ENCODE measurements at regions not wholly inside any gene's neighbourhood (a gene's known extent, or its start where the extent isn't known, plus 50 kb on each side); places are given as distances from the start of the nearest gene placed in this dataset.

GRCh38 chr7:112630565-112630964, 149.8 kb downstream of the LSMEM1 start:
- peak; percentile 44 for DNase-seq
- WGBS (ENCODE audit: insufficient coverage): no CpG with 5 or more reads among the region's 1 CpG
- no peaks in the 10 kb centered on the region for H3K36me3 ChIP-seq (ENCODE audit: control insufficient read depth, insufficient read depth, low read length)
- H3K4me3 ChIP-seq (ENCODE audit: low read length): no peak overlapping the region
- H3K27ac ChIP-seq (ENCODE audit: low read length): no peak overlapping the region
- no peaks in the 10 kb centered on the region for H3K9me3 ChIP-seq (replicated peaks; ENCODE audit: control insufficient read depth, low read depth, low read length)
- no peaks in the 10 kb centered on the region for H3K27me3 ChIP-seq (ENCODE audit: control insufficient read depth, insufficient read depth, low read length)
- H3K4me1 ChIP-seq (ENCODE audit: control insufficient read depth, insufficient read depth, low read length): no peaks in the 10 kb centered on the region

GRCh38 chr7:112634107-112634506, 153.3 kb downstream of the LSMEM1 start:
- no peaks in the 10 kb centered on the region for H3K4me1 ChIP-seq (ENCODE audit: control insufficient read depth, insufficient read depth, low read length)
- no peaks in the 10 kb centered on the region for H3K9me3 ChIP-seq (replicated peaks; ENCODE audit: control insufficient read depth, low read depth, low read length)
- no peak overlapping the region for H3K27ac ChIP-seq (ENCODE audit: low read length)
- no peaks in the 10 kb centered on the region for H3K36me3 ChIP-seq (ENCODE audit: control insufficient read depth, insufficient read depth, low read length)
- no peak for DNase-seq
- H3K4me3 ChIP-seq (ENCODE audit: low read length): no peak overlapping the region
- WGBS (ENCODE audit: insufficient coverage): 79% methylated on average over 3 of the region's 3 CpGs
- H3K27me3 ChIP-seq (ENCODE audit: control insufficient read depth, insufficient read depth, low read length): no peaks in the 10 kb centered on the region

GRCh38 chr7:112635742-112636141, 154.5 kb downstream of the TMEM168 start:
- DNase-seq: no peak
- Histone ChIP-seq H3K9me3 (replicated peaks; ENCODE audit: control insufficient read depth, low read depth, low read length) (no peaks in the 10 kb centered on the region), H3K36me3 (ENCODE audit: control insufficient read depth, insufficient read depth, low read length) (no peaks in the 10 kb centered on the region), H3K4me3 (ENCODE audit: low read length) (no peak overlapping the region), H3K27ac (ENCODE audit: low read length) (no peak overlapping the region), H3K4me1 (ENCODE audit: control insufficient read depth, insufficient read depth, low read length) (no peaks in the 10 kb centered on the region), H3K27me3 (ENCODE audit: control insufficient read depth, insufficient read depth, low read length) (no peaks in the 10 kb centered on the region)

GRCh38 chr7:112638675-112639400, 151.4 kb downstream of the TMEM168 start:
- H3K27me3 ChIP-seq (ENCODE audit: control insufficient read depth, insufficient read depth, low read length): no peaks in the 10 kb centered on the region
- no peaks in the 10 kb centered on the region for H3K4me1 ChIP-seq (ENCODE audit: control insufficient read depth, insufficient read depth, low read length)
- 100% methylated on average over 1 of the region's 2 CpGs for WGBS (ENCODE audit: insufficient coverage)

GRCh38 chr7:112640685-112641084, 149.5 kb downstream of the TMEM168 start:
- Histone ChIP-seq H3K4me3 (ENCODE audit: low read length) (no peak overlapping the region), H3K4me1 (ENCODE audit: control insufficient read depth, insufficient read depth, low read length) (no peaks in the 10 kb centered on the region), H3K36me3 (ENCODE audit: control insufficient read depth, insufficient read depth, low read length) (no peaks in the 10 kb centered on the region), H3K9me3 (replicated peaks; ENCODE audit: control insufficient read depth, low read depth, low read length) (peaks cover 2% of the 10 kb centered on the region), H3K27me3 (ENCODE audit: control insufficient read depth, insufficient read depth, low read length) (no peaks in the 10 kb centered on the region), H3K27ac (ENCODE audit: low read length) (no peak overlapping the region)
- no peak for DNase-seq
- no CpG with 5 or more reads among the region's 1 CpG for WGBS (ENCODE audit: insufficient coverage)

More at GRCh38 chr7:112638675-112639400, 151.4 kb downstream of the TMEM168 start:
- Histone ChIP-seq H3K4me3 (ENCODE audit: low read length) (no peak overlapping the region), H3K27ac (ENCODE audit: low read length) (no peak overlapping the region), H3K36me3 (ENCODE audit: control insufficient read depth, insufficient read depth, low read length) (no peaks in the 10 kb centered on the region), H3K9me3 (replicated peaks; ENCODE audit: control insufficient read depth, low read depth, low read length) (peaks cover 2% of the 10 kb centered on the region)
- no peak for DNase-seq

GRCh38 chr7:112646783-112647182, 143.4 kb downstream of the TMEM168 start:
- peaks cover 23% of the 10 kb centered on the region for H3K9me3 ChIP-seq (replicated peaks; ENCODE audit: control insufficient read depth, low read depth, low read length)
- WGBS (ENCODE audit: insufficient coverage): 8% methylated on average over 3 of the region's 5 CpGs

GRCh38 chr7:112648781-112649180, 141.4 kb downstream of the TMEM168 start:
- Histone ChIP-seq H3K4me1 (ENCODE audit: control insufficient read depth, insufficient read depth, low read length) (no peaks in the 10 kb centered on the region), H3K27ac (ENCODE audit: low read length) (no peak overlapping the region), H3K9me3 (replicated peaks; ENCODE audit: control insufficient read depth, low read depth, low read length) (peaks cover 21% of the 10 kb centered on the region), H3K36me3 (ENCODE audit: control insufficient read depth, insufficient read depth, low read length) (no peaks in the 10 kb centered on the region), H3K27me3 (ENCODE audit: control insufficient read depth, insufficient read depth, low read length) (no peaks in the 10 kb centered on the region), H3K4me3 (ENCODE audit: low read length) (no peak overlapping the region)
- no CpG with 5 or more reads among the region's 2 CpGs for WGBS (ENCODE audit: insufficient coverage)
- DNase-seq: no peak

More at GRCh38 chr7:112646783-112647182, 143.4 kb downstream of the TMEM168 start:
- DNase-seq: peak; percentile 20
- H3K27ac ChIP-seq (ENCODE audit: low read length): no peak overlapping the region
- H3K4me3 ChIP-seq (ENCODE audit: low read length): no peak overlapping the region
- no peaks in the 10 kb centered on the region for H3K4me1 ChIP-seq (ENCODE audit: control insufficient read depth, insufficient read depth, low read length)
- no peaks in the 10 kb centered on the region for H3K36me3 ChIP-seq (ENCODE audit: control insufficient read depth, insufficient read depth, low read length)
- H3K27me3 ChIP-seq (ENCODE audit: control insufficient read depth, insufficient read depth, low read length): no peaks in the 10 kb centered on the region

- no peak overlapping the region for H3K27ac ChIP-seq (ENCODE audit: low read length)
These were observed 140.6 kb downstream of the TMEM168 start for GRCh38 chr7:112649560-112649959.

GRCh38 chr7:112654322-112655216, 135.6 kb downstream of the TMEM168 start:
- H3K27me3 ChIP-seq (ENCODE audit: control insufficient read depth, insufficient read depth, low read length): no peaks in the 10 kb centered on the region
- no peak overlapping the region for H3K4me3 ChIP-seq (ENCODE audit: low read length)
- H3K36me3 ChIP-seq (ENCODE audit: control insufficient read depth, insufficient read depth, low read length): no peaks in the 10 kb centered on the region
- no peak overlapping the region for H3K27ac ChIP-seq (ENCODE audit: low read length)
- peaks cover 2% of the 10 kb centered on the region for H3K9me3 ChIP-seq (replicated peaks; ENCODE audit: control insufficient read depth, low read depth, low read length)
- H3K4me1 ChIP-seq (ENCODE audit: control insufficient read depth, insufficient read depth, low read length): no peaks in the 10 kb centered on the region
- WGBS (ENCODE audit: insufficient coverage): no CpG with 5 or more reads among the region's 4 CpGs
- no peak for DNase-seq

More at GRCh38 chr7:112649560-112649959, 140.6 kb downstream of the TMEM168 start:
- H3K4me1 ChIP-seq (ENCODE audit: control insufficient read depth, insufficient read depth, low read length): no peaks in the 10 kb centered on the region
- peaks cover 21% of the 10 kb centered on the region for H3K9me3 ChIP-seq (replicated peaks; ENCODE audit: control insufficient read depth, low read depth, low read length)
- DNase-seq: no peak
- H3K36me3 ChIP-seq (ENCODE audit: control insufficient read depth, insufficient read depth, low read length): no peaks in the 10 kb centered on the region
- no peaks in the 10 kb centered on the region for H3K27me3 ChIP-seq (ENCODE audit: control insufficient read depth, insufficient read depth, low read length)
- H3K4me3 ChIP-seq (ENCODE audit: low read length): no peak overlapping the region

GRCh38 chr7:112665709-112666108, 124.5 kb downstream of the TMEM168 start:
- no peak overlapping the region for H3K4me3 ChIP-seq (ENCODE audit: low read length)
- peak; percentile 18 for DNase-seq

More at GRCh38 chr7:112665709-112666108, 124.5 kb downstream of the TMEM168 start:
- Histone ChIP-seq H3K27ac (ENCODE audit: low read length) (no peak overlapping the region), H3K27me3 (ENCODE audit: control insufficient read depth, insufficient read depth, low read length) (no peaks in the 10 kb centered on the region), H3K9me3 (replicated peaks; ENCODE audit: control insufficient read depth, low read depth, low read length) (no peaks in the 10 kb centered on the region), H3K36me3 (ENCODE audit: control insufficient read depth, insufficient read depth, low read length) (no peaks in the 10 kb centered on the region), H3K4me1 (ENCODE audit: control insufficient read depth, insufficient read depth, low read length) (no peaks in the 10 kb centered on the region)
